ENCODE measurements at regions not wholly inside any gene's neighbourhood (a gene's known extent, or its start where the extent isn't known, plus 50 kb on each side); places are given as distances from the start of the nearest gene placed in this dataset.
"Not testable (repeated sequence)": the region's sequence is repeated elsewhere in the genome, so short reads cannot be mapped to it uniquely, and the experiment has no call there.

DNA sequence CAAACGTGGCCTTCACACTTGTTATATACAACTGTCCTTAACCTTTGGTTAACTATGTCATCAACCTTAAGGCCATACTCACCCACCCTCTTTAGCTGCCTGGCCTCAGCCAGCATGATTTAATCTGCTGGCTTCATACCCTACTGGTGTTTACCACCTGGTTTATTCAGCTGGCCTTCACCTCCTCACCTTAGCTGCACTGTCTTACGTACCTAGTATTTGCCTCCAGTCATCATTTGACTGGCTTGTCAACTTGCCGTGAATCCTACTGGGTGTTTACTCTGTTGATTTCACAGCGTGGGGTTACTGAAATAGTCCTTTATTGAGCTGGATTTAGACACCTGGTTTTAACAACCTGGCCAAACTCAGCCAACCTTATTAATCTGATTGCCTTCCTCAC is 102.8 kb downstream of the IL12A start:
- intact Hi-C loops (cut with DNase I) = no loop called here

GRCh38 chr3:160092760-160093159 is 104.1 kb downstream of the IL12A start:
- intact Hi-C loops (cut with DNase I) = no loop called here
- DNase-seq (ENCODE audit: low spot score) = no peak

More for the DNA sequence above, 102.8 kb downstream of the IL12A start:
- DNase-seq (ENCODE audit: low spot score) = no peak

- intact Hi-C loops (cut with DNase I) = no loop called here
- no peak for DNase-seq (ENCODE audit: low spot score)
Measured at GRCh38 chr3:160094562-160094961, 105.9 kb downstream of the IL12A start.

DNA sequence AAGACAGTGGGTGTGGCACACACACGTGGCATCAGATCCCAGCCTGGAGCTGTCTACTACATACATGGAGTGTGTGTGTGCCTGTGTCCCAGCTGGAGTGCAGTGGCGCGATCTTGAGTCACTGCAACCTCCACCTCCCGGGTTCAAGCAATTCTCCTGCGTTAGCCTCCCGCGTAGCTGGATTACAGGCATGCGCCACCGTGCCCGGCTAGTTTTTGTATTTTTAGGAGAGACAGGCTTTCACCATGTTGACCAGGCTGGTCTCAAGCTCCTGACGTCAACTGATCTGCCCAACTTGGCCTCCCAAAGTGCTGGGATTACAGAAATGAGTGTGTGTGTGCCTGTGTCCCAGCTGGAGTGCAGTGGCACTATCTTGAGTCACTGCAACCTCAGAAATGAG is 108.8 kb downstream of the IL12A start:
- no peak for DNase-seq (ENCODE audit: low spot score)
- intact Hi-C loops (cut with DNase I) = no loop called here

- DNase-seq (ENCODE audit: low spot score) = no peak
- intact Hi-C loops (cut with DNase I) = no loop called here
Measured at GRCh38 chr3:160098261-160098908, 109.8 kb downstream of the IL12A start.

DNA sequence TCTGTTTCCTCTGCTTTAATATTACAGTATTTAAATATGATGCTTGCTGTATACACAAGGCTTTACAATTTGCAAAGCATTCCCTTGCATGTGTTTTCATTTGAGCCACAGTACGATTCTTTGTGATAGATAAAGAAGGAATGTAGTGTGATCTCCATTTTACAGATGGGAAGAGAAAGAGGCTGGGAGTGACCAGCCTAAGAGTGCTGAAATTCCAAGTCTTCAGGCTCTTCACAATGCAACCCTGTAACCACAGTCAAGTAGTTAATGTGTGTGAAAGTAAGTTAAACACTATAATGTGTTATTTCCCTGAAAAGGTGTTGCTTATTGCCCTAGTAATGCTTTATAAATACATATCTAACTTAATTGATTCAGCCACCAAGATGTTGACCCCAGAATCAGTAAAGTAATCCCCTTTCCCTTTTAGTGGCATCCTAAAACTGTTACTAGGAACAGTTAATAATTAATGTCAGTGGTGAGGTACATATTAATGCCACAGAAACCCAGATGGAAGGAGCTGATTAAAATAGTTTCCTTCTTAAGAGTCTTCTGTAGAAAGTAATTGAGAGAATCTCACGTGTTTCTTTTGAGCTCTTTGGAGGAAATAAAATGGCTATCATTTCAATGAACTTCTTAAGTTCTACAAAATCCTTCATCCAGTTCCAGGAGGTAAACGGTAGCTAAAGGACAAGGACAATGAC is 110.4 kb downstream of the IL12A start:
- no peak for DNase-seq (ENCODE audit: low spot score)
- intact Hi-C loops (cut with DNase I) = no loop called here

DNA sequence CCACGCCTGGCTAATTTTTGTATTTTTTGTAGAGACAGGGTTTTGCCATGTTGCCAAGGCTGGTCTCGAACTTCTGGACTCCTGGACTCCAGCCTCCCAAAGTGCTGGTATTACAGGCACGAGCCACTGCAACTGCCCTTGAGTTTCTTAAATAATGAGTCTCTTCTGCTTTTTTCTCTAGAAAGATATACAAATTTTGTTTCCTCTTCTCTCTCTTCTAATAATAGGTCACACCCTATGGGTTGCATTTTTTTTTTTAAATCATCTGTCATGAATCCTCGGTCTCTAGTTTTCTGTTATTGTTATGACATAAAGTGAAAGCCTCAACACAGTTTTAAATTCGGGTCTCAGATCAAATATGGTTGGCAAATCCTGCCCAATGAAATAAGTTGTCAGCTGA is 111.2 kb downstream of the IL12A start:
- no peak for DNase-seq (ENCODE audit: low spot score)

GRCh38 chr3:160100610-160101009 is 112.0 kb downstream of the IL12A start:
- DNase-seq (ENCODE audit: low spot score) = no peak
- intact Hi-C loops (cut with DNase I) = loop anchor here in 1 of 2 donors (2.0 kb wide), 1 partner anchor 62 kb away; no protein-coding TSS in a partner anchor

More for the DNA sequence above, 111.2 kb downstream of the IL12A start:
- intact Hi-C loops (cut with DNase I) = loop anchor here in 1 of 2 donors (2.0 kb wide), 1 partner anchor 61 kb away; no protein-coding TSS in a partner anchor

GRCh38 chr3:160102001-160102400 is 113.4 kb downstream of the IL12A start:
- DNase-seq (ENCODE audit: low spot score); intact Hi-C loops (cut with DNase I): not testable (repeated sequence)

DNA sequence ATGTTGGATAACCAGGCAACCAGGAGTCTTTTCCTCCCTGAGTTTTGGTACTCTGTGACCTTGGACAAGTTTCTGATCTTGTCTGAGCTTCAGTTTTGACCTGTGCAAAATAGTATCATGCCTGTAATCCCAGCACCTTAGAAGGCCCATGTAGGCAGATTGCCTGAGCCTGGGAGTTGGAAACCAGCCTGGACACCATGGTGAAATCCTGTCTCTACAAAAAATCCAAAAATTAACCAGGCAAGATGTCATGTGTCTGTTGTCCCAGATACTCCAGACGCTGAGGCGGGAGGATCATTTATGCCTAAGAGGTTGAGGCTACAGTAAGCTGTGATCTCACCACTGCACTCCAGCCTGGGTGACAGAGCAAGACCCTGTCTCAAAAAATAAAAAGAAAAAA is 114.8 kb downstream of the IL12A start:
- no peak for DNase-seq (ENCODE audit: low spot score)
- intact Hi-C loops (cut with DNase I) = no loop called here

DNA sequence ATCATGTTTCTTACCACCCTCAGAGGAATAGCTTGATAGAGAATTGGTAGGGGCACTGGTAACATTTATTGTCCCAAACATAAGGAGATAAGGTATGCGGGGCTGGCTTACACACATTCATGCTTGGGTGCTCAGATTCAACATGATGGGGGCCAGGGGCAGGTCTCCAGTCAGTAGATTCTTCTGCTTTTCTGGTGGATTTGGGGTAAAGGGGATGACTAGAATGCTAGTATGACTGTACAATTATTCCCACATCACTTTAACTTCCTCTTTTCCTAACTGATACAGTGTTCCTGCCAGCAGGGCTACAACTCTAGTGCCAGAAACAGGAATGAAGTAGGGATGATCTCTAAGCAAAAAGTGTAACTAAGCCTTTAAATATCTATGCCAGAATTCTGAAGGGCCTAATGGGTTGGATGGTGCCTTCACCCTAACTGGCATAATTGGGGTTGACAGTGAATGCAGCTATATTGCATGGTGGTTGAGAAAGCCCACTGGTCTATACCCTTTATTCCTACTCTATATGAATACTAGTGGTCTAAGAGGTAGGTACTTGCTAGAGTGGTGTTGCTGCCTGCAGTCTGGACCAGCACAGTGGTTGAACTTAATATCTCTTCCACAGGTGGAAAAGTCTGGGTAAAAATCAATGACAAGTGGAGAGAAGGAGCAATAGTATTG is 117.4 kb downstream of the IL12A start:
- intact Hi-C loops (cut with DNase I) = no loop called here
- no peak for DNase-seq (ENCODE audit: low spot score)

- no peak for DNase-seq (ENCODE audit: low spot score)
- intact Hi-C loops (cut with DNase I) = no loop called here
Measured at GRCh38 chr3:160106905-160107861, 118.0 kb upstream of the C3orf80 start.

DNA sequence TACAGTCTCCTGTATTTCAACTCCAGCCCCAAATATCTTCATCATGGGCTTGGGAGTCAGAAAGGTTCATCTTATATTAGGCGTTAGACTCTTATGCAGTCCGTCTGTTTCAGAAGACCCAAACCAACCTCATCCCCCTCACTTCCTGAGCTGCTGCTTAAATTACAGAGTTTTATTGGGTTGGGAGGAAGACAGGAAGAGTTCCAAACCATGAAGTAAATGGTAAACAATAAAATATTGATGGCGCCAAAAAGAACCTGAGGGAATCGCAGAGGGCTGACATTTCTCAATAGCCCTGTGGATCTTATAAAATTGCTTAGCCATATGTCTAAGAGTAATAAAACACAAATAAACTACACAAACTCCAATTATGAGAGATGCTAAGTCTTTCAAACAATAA is 116.9 kb upstream of the C3orf80 start:
- DNase-seq (ENCODE audit: low spot score) = no peak
- intact Hi-C loops (cut with DNase I) = no loop called here

DNA sequence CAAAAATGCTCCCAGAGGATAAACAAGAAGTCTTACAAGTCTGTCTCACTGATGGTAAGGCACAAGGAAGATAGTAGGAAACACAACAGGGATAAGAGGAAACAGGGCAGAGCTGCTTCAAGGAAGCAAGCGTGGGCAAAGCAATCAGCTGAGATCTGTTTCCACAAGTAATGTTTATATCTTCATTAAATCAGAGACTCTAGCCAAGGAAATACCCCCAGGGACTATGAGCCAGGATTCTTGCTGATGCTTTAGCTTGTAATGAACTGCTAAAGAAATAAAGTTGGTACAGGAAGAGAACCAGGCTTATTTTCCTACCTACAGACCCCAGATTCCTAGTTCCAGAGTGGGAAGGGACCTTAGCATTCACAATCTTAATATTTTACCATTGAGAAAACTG is 112.7 kb upstream of the C3orf80 start:
- intact Hi-C loops (cut with DNase I) = no loop called here
- no peak for DNase-seq (ENCODE audit: low spot score)

GRCh38 chr3:160112996-160113395 is 112.2 kb upstream of the C3orf80 start:
- intact Hi-C loops (cut with DNase I) = no loop called here
- DNase-seq (ENCODE audit: low spot score) = no peak

DNA sequence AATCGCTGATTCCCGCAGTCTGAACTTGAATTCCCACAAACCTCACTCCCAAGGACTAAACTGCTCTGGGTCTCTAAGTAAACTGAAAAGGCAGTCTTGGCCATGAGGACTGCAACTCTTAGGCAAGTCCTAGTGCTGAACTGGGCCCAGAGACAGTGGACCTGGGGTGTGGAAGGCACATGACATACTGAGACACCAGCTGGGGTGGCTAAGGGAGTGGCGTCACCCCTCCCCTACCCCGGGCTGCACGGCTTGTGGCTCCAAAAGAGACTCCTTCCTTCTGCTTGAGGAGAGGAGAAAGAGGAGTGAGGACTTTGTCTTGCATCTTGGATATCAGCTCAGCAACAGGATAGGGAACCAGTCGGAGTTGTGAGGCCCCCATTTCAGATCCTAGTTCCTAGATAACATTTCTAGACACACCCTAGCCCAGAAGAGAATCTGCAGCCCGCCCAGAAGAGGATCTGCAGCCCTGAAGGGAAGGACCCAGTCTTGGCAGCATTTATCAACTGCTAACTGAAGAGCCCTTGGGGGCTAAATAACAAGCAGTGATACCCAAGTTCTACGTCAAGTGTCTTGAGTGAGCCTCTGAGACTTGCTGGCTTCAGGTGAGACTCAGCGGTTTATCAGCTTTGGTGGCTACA is 110.7 kb upstream of the C3orf80 start:
- intact Hi-C loops (cut with DNase I) = no loop called here
- no peak for DNase-seq (ENCODE audit: low spot score)

DNA sequence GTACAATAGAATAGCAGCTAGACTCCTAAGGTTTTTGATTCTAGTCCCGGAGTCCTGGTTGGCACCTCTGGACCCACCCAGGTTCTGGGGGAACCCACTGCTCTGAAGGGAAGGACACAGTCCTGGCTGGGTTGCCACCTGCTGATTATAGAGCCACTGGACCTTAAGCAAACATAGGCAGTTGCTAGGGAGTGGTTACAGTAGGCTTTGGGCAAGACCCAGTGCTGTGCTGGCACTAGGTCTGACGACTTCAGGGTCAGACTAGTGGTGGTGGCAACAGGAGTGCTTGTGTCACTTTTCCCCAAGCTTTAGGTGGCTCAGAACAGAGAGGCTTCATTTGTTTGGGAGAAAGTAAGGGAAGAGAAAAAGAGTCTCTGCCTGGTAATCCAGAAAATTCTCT is 109.8 kb upstream of the C3orf80 start:
- intact Hi-C loops (cut with DNase I) = no loop called here
- DNase-seq (ENCODE audit: low spot score) = no peak

GRCh38 chr3:160124224-160124623 is 101.0 kb upstream of the C3orf80 start:
- intact Hi-C loops (cut with DNase I) = no loop called here
- no peak for DNase-seq (ENCODE audit: low spot score)

DNA sequence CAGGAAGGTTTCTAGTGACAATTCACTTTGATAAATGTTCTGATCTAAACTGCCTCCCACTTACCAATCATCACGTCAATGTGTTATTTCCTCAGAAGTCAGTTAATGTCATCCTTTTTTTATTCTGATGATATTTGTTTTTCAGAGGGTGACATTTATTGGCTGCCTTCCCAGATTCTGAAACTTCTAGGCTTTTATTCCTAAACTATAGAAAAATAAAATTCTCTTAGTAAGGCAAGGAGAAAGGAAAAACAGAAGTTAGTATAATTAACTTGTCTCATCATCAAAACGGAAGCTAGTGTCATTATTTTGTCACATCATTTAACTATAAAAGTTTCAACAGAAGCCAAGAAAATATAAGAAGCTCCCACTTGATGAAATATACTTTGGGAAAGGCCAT is 100.0 kb upstream of the C3orf80 start:
- no peak for DNase-seq (ENCODE audit: low spot score)
- intact Hi-C loops (cut with DNase I) = no loop called here

Data from posterior vena cava (tissue), 2 donors.